NOMO-1 (cell line): ENCODE measurements at regions not wholly inside any gene's neighbourhood (a gene's known extent, or its start where the extent isn't known, plus 50 kb on each side); places are given as distances from the start of the nearest gene placed in this dataset.
"Not testable (repeated sequence)": the region's sequence is repeated elsewhere in the genome, so short reads cannot be mapped to it uniquely, and the experiment has no call there.

Experiments used
- DNase-seq, 2 experiments: peaks; one replicate each; lab custom pipeline; 2025; ENCODE audit not compliant: unreplicated experiment in 2 of 2; lab: John Stamatoyannopoulos, UW

DNA sequence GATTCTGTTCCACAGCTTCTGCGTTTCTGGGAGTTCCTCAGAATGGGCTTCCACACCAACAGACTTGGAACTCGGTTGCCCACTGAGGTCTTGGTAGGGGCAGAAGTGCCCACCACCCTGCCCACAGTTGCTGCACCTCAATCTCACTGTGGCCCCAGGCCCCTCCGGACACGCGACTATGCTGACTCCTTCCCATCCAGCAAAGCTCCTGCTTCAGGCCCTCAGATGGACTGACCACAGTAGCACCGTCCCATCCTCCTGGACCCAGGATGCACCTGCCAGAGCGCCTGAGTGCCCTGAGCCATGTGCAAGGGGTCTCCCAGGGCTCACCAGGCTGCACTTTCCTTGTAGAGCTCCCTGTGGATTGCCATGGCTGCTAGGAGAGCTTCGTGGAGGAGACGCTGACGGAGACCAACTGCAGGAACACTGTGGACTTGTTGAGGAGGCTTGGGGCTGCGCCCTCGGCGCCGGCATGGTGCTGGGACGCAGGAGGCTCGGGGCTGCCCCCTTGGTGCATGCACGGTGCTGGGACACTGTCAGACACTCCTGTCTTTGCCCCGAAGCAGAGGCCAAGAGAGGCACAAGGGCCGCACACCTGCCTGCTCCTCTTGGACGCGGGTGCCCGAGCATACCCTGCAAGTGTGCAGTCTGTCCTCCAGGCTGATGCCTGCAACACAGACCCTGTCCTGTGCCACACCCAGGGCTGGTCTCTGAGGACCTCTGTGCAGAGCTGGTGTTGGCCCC, 201.3 kb downstream of the LIPI start:
- not testable (repeated sequence) for DNase-seq

DNA sequence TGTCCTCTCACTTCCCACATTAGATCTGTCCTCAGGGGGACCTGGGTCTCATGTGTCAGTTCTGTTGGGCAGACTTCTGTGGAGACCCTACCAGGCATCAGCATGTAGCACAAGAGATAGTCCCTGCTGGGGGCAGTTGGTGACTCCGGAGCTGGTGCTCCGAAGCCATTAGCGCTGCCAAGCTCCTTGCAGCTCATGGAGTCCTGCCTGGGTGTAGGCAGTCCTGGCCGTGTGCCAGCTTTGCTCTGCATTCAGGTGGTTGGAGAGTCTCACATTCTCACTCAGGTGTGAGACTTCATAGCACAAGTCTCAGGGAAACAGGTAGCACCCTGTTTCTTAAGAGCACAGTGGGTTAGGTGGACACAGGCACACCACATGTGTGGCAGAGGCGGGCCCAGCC, 202.3 kb downstream of the LIPI start:
- DNase-seq = not testable (repeated sequence)

DNA sequence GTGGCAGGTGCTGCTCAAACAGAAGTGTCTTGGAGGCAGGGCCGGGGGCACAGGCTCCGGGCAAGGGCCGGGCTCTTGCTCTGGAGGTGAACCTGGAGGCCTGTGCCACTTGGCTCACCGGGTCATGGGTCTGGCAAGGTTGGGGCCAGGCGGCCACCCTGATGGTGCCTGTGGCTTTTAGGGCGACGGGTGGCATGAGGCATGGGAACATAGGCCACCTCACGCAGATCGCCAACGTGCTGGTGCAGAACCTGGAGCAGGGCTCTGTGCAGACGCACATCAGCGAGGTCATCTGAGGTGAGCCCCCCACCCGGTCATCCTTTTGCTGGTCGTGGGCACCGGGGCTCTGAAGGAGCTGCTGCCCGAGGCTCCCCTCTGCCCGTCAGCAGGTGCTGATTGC, 202.7 kb downstream of the LIPI start:
- DNase-seq = not testable (repeated sequence)

DNA sequence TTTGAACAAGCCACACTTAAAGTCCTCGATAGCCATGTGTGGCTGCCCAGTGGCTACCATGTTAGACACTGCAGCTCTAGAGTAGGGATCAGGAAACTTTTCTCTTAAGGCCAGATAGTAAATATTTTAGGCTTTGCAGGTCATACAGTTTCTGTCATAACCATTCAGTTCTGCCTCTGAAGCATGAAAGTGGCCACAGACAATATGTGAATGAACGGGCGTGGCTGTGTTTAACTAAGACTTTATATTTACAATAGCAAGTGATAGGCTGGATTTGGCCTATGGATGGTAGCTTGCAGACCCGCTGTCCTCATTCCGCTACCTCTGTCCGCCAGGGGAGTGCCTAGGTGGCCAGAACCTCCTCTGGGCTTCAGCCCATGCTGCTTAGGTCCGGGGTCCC, 204.6 kb downstream of the LIPI start:
- DNase-seq = not testable (repeated sequence)

DNA sequence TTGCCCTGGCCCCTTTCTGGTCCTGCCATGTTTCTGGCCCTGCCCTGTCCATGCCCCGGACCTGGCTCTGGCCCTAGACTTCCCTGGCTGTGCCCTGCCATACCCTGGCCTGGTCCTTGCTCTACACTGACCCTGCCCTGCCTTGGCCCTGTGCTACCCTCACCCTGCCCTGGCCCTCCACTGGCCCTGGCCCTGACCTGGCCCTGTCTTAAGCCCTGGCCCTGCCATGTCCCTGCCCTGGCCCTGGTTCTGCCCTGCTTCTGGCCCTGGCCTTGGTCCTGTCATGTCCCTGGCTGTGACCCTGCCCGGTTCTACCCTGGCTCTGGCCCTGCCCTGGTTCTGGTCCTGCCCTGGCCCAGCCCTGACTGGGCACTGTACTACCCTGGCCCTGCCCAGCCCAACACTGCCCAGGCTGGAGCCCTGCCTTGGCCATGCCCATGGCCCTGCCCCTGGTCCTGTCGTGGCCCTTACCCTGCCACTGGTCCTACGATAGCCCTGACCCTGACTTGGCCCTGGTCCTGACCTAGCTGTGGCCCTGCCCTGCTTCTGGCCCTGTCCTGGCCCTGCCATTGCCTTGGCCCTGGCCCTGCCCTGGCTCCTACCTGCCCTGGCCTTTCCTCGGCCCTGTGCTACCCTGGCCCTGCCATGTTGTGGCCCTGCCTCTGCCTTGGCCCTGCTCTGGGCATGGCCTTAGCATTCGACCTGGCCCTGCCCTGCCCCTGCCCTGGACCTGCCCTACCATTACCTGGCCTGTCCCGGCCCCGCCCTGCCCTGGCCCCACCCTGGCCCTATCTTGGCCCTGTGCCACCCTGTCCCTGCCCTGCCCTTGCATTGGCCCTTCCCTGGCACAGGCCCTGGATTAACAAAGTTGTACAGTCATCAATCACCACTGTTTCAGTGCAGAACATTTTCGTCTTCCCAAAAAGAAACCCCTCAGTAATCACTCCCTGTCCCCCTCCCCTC, 223.5 kb downstream of the LIPI start:
- DNase-seq = not testable (repeated sequence)

DNA sequence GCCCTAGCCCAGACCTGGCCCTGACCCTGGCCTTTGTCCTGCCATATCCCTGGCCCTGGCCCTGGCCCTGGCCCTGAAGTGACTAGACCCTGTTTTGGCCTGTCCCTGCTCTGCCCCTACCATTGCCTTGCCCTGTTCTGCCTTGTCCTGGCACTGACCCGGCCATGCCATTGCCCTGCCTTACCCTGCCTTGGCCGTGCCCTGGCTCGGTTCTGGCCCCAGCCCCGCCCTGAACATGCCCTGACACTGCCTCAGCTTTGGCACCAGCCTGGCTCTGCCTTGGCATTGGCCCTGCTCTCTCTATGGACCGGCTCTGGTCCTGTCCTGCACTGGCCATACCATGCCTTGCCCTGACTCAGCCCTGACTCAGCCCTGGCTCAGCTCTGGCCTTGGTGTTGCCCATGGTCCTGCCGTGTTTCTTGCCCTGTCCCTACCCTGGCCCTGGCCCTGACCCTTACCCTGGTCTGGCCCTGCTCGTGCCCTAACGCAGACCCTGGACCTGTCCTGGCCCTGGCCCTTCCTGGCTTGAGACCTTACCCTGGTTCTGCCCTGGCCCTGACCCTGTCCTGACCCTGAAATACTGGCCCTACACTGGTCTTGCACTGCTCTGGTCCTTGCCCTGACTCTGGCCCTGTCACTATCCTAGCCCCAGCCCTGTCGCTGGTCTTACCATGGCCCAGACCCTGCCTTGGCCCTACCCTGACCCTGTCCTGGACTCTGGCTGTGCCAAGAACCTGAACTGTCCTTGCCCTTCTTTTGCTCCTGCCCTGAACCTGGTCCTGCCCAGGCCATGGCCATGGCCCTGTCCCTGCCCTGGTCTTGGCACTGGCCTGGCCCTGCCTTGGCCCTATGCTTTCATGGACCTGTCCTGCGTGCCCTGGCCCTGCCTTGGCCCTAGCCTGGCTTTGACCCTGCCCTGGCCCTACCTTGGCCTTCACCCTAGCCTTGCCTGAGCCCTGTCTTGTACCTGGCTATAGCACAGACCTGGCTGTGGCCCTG, 224.6 kb downstream of the LIPI start:
- not testable (repeated sequence) for DNase-seq

DNA sequence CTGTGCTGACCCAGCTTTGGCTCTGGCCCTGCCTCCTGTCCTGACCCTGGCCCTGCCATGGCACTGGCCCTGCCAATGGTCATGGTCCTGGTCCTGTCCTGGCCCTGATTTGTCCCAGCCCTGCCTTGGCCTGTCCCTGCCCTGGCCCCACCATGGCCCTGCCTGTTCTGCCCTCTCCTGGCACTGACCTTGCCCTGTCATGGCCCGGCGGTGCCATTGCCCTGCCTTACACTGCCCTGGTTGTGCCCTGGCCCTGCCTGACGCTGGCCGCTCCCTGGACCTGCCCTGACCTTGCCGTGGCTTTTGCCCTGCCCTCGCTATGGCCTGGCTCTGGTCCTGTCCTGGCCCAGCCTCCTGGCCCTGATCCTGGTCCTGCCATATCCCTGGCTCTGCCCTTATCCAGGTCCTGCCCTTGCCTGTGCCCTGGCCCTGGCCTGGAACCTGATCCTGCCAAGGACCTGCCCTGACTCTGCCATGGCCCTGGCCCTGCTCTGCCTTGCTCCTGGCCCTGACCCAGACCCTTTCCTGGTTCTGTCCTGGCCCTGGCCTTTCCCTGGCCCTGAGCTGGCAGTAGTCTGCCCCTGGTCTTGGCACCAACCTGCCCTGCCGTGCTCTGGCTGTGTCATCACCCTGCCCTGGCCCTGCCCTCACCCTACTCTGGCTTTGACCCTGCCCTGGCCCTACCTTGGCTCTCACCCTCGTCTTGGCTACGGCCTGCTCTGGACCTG, 225.5 kb downstream of the LIPI start:
- not testable (repeated sequence) for DNase-seq

DNA sequence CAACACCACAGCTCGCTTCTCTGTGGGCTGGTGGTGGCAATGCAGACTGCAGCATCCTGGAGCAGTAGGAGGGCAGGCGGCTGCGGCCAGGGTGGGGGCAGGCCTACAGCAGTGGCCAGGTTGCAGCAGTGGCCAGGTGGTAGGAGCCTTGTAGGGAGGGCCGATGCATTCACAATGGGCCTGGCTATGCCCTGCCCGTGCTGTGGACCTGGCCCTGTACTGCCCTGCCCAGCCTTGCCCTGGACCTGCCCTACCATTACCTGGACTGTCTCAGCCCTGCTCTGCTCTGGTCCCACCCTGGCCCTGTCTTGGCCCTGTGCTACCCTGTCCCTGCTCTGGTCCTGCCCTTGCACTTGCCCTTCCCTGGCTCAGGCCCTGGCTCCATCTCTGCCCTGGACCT, 226.0 kb downstream of the LIPI start:
- not testable (repeated sequence) for DNase-seq

DNA sequence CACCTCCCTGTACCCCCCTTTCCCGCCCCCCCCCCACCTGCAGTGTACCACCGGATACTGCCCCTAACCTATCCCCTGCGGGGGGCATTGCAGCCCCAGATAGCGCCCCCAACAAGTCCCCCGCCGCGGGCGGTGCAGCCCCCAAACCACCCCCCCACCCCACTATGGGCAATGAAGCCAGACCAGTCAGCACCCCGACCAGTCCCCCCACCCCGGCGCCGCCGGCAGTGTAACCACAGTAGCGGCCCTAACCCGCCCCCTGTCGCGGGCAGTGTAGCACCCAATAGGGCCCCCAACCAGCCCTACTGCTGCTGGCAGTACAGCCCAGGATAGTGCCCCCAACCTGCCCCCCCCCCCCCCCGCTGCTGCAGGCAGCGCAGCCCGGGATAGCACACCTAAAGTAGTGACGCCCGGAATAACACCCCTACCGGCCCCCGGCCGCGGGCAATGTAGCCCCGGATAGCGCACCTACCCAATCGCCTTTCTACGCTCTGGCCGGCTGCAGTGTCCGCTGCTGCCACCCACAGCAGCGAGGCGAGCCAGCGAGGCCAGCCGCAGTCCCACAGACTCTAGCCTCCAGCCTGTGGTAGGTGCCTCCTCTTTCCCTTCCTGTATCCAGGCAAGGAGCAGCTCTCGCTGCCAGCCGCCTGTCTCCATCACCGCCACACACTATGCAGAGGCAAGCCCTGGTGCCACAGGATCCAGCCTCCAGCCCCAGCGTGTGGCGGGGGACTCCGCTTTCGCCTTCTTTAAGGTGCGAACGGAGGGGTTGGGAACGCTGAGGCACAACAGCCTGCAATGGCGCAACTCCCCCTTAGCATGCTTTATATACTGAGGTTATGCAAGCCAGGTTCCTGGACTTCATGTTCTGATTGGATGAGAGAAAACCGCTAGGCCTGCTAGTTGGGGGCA, 229.3 kb downstream of the LIPI start:
- not testable (repeated sequence) for DNase-seq

DNA sequence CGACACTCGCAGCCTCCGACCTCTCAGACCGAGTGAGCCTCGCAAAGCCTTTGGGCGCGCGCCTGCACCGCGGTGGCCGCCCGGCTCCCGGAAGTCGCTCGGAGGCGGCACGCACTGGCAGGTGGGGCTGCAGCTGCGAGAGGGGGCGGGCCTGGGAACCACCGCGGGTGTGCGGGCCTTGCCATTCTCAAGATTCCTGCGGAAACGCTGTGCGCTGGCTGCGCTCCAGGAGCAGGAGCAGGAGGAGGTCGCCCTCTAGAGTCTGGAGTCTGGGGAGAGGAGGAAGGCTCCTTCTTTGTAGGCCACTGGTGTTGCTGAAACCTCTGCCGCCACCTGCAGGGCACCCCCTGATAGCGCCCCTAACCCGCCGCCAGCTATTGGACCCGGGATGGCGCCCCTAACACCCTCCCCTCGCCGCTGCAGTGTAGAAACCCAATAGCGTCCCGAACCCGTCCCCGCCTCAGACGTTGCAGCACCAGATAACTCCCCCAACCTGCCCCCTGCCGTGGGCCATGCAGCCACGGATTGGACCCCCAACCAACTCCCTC, 230.6 kb downstream of the LIPI start:
- DNase-seq = not testable (repeated sequence)

DNA sequence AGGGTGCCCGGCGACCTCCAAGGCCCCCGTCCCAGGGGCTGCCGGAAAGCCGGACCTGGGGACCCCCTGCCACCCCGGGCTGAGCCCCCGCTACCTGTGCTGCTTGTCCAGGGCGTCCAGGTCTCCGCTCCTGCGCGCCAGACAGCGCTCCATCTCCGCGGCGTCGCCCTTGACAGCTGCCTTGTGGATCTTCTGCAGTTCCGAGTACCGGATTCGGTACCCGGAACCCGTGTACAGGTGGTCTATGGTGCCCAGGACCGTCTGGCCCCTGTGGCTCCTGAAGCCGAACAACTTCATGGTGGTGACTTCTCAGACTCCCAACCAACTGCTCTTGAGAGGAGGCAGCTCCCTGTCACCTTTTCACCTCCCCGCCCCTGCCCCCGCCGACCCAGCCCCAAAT, 231.1 kb downstream of the LIPI start:
- not testable (repeated sequence) for DNase-seq

DNA sequence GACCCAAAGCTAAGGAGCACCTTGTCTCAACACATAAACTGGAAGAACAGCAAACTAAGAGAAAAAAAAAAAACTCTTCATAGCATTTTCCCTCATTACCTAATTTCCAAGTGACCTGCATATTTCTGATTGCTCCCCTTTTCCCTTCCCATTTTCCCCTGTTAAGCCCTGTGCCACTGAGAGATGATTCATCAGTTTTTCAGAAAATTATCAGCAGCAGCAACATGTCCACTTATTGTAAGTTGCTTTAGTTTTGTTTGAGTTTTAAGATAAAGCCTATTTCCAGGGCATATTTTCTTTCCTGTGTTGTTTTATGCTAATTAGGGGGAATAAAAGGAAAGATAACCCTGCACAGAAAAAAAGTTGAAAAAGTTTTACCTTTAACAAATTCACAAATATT, 236.2 kb downstream of the LIPI start:
- not testable (repeated sequence) for DNase-seq

DNA sequence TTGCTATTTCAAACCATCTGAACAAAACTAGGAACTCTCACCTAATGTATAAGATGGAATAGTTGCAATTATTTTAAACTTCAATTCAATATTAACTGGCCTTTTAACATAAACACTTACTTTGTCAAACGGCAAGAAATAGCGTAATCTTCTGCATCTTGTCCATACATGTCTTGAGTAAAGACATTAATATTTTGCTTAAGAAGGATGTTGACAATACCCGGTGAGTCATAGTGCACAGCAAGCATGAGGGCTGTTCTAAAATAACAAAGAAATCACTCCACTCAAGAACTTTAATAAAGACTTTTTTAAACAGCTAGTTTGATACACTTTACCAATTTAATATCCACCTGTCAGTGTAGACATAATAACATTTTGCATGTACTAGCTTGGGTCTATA, 240.9 kb downstream of the LIPI start:
- DNase-seq = not testable (repeated sequence)

DNA sequence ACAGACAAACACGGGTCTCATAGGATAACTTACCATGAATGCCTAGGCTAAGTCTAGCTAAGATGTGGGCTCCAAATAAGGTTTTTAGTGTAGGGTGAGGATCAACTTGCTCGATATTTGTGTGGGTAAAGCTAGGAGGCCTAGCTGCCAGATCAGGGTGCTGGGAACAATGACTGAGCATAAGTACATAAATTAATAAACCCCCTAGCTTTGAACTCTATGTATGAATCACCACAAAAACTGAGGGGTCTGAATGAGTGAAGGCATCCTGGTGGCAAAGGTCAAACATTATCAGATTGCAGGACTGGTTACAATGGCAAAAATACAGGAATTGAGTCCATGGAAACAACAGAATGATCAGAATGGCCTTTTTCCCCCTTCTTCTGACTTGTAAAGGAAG, 241.8 kb downstream of the LIPI start:
- not testable (repeated sequence) for DNase-seq

DNA sequence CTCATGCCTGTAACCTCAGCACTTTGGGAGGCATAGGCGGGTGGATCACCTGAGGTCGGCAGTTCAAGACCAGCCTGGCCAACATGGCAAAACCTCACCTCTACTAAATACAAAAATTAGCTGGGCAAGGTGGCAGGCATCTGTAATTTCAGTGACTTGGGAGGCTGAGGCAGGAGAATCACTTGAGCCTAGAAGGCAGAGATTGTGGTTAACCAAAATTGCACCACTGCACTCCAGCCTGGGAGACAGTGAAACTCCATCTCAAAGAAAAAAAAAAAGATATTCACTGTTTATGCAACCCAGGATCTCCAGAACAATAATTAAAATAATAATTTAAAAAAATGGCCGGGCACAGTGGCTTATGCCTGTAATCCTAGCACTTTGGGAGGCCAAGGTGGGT, 247.5 kb downstream of the LIPI start:
- DNase-seq = not testable (repeated sequence)

DNA sequence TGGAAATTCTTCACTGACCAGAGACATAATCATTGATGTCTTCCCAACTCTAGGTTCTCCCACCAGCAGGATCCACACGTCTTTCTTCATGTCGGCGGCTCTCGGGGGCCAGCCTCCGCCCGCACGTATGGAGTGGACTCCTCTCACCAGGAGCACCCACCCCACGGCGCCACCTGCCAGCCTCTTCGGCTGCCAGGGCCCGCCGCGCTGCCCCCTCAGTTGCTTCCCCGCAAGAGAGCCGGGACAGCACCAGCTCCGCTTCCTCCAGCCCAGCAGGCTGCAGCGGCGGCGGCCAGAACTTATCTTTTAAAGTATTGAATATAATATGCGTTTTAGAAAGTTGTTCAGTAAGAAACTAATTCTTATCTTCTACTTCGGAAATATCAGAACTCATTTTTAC, 273.5 kb downstream of the LIPI start:
- DNase-seq = no peak

DNA sequence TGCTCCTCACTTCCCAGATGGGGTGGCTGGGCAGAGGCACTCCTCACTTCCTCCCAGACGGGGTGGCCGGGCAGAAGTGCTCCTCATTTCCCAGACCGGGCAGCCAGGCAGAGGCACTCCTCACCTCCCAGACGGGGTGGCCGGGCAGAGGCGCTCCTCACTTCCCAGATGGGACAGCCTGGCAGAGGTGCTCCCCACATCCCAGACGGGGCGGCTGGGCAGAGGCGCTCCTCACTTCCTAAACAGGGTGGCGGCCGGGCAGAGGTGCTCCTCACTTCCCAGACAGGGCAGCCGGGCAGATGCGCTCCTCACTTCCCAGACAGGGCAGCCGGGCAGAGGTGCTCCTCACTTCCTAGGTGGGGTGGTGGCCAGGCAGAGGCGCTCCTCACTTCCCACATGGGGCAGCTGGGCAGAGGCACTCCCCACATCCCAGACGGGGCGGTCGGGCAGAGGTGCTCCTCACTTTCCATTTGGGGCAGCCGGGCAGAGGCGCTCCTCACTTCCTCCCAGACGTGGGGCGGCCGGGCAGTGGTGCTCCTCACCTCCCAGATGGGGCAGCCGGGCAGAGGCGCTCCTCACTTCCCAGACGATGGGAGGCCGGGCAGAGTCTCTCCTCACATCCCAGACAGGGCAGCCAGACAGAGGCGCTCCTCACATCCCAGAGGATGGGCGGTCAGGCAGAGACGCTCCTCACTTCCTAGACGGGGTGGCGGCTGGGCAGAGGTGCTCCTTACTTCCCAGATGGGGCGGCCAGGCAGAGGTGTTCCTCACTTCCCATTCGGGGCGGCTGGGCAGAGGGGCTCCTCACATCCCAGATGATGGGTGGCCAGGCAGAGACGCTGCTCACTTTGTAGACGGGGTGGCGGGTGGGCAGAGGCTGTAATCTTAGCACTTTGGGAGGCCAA, 274.5 kb downstream of the LIPI start:
- not testable (repeated sequence) for DNase-seq
